Smooth muscle cell (in vitro differentiated cells): ENCODE measurements at regions not wholly inside any gene's neighbourhood (a gene's known extent, or its start where the extent isn't known, plus 50 kb on each side); places are given as distances from the start of the nearest gene placed in this dataset.

ENCODE experiments used
- DNase-seq: peaks from one replicate; lab custom pipeline; 2025; ENCODE audit not compliant: unreplicated experiment; lab: John Stamatoyannopoulos, UW
- H2AFZ ChIP-seq: fragments of 200-600 bp; sonication (generic); 2 replicates; pipeline ENCODE4 v1.6.0; 2016; ENCODE audit warnings: antibody characterized with exemption, low read depth, mild to moderate bottlenecking
- H3F3A ChIP-seq: fragments of 200-600 bp; sonication (generic); 2 replicates; pipeline ENCODE4 v1.6.0; 2017; ENCODE audit warnings: antibody characterized with exemption, low read depth
- H3K27ac ChIP-seq: fragments of 200-600 bp; sonication (generic); 2 replicates; pipeline ENCODE4 v1.5.1; 2016; ENCODE audit warnings: low read depth, mild to moderate bottlenecking
- H3K27me3 ChIP-seq: fragments of 200-600 bp; sonication (generic); 2 replicates; pipeline ENCODE4 v1.6.1; 2016; ENCODE audit warnings: low read depth, mild to moderate bottlenecking
- H3K36me3 ChIP-seq: fragments of 200-600 bp; sonication (generic); 2 replicates; pipeline ENCODE4 v1.5.1; 2016; ENCODE audit warnings: low read depth
- H3K4me1 ChIP-seq: fragments of 200-600 bp; sonication (generic); 2 replicates; pipeline ENCODE4 v1.5.1; 2016; ENCODE audit warnings: low read depth
- H3K4me2 ChIP-seq: fragments of 200-600 bp; sonication (generic); 2 replicates; pipeline ENCODE4 v1.6.0; 2016; ENCODE audit warnings: mild to moderate bottlenecking
- H3K4me3 ChIP-seq: fragments of 200-600 bp; sonication (generic); 2 replicates; pipeline ENCODE4 v1.5.1; 2016; ENCODE audit warnings: mild to moderate bottlenecking
- H3K79me2 ChIP-seq: fragments of 200-600 bp; sonication (generic); 2 replicates; pipeline ENCODE4 v1.6.0; 2016; ENCODE audit warnings: low read depth, mild to moderate bottlenecking
- H3K9ac ChIP-seq: fragments of 200-600 bp; sonication (generic); 2 replicates; pipeline ENCODE4 v1.6.0; 2016; ENCODE audit warnings: low read depth
- H3K9me3 ChIP-seq: fragments of 200-600 bp; sonication (generic); replicated peaks from 2 replicates; pipeline ENCODE4 v1.5.1; 2016; ENCODE audit warnings: low read depth
- H4K20me1 ChIP-seq: fragments of 200-600 bp; sonication (generic); 2 replicates; pipeline ENCODE4 v1.6.0; 2016; ENCODE audit warnings: low read depth
- WGBS: methylation state at CpG from one replicate; pipeline ENCODE4 v1.1.7; 2016; ENCODE audit warnings: low lambda C conversion rate; 5-methylcytosine and 5-hydroxymethylcytosine counted together
- TF ChIP-seq, protein P1 (sequence below): fragments of 200-600 bp; sonication (generic); IDR thresholded peaks from 2 replicates; pipeline ENCODE4 v1.5.1; 2017; ENCODE audit warnings: borderline replicate concordance, mild to moderate bottlenecking, antibody characterized with exemption; ENCODE audit not compliant: insufficient read depth, poor library complexity, severe bottlenecking

DNA sequence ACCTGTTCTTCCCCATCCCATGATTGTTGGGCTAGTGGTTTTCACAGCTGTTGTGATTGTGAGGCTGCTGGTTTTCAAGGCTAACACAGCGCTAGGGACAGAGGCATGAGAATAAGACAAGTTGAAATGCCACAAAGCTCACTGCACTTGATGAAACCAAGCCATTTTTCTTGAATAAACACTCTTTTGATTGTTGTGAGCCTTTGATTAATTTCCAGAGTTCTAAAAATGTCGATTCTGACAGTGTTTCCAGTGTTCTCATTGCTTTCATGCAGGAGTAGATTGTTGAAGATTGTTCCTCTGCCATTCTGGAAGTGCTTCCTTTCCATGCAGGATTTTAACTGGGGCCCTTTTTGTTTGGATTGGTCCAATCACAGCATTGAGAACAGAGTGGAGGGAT is 134.9 kb upstream of the GRIK3 start:
- Histone ChIP-seq H2AFZ (no peak overlapping the region), H3K36me3 (no peaks in the 10 kb centered on the region), H3K27me3 (no peaks in the 10 kb centered on the region), H3F3A (no peaks in the 10 kb centered on the region), H3K4me1 (no peaks in the 10 kb centered on the region), H3K79me2 (no peaks in the 10 kb centered on the region), H4K20me1 (no peaks in the 10 kb centered on the region), H3K4me3 (no peak overlapping the region), H3K9ac (no peak overlapping the region), H3K4me2 (no peak overlapping the region), H3K27ac (no peak overlapping the region), H3K9me3 (no peaks in the 10 kb centered on the region)
- WGBS: 78% methylated on average over 2 of the region's 2 CpGs
- TF ChIP-seq, protein P1, sequence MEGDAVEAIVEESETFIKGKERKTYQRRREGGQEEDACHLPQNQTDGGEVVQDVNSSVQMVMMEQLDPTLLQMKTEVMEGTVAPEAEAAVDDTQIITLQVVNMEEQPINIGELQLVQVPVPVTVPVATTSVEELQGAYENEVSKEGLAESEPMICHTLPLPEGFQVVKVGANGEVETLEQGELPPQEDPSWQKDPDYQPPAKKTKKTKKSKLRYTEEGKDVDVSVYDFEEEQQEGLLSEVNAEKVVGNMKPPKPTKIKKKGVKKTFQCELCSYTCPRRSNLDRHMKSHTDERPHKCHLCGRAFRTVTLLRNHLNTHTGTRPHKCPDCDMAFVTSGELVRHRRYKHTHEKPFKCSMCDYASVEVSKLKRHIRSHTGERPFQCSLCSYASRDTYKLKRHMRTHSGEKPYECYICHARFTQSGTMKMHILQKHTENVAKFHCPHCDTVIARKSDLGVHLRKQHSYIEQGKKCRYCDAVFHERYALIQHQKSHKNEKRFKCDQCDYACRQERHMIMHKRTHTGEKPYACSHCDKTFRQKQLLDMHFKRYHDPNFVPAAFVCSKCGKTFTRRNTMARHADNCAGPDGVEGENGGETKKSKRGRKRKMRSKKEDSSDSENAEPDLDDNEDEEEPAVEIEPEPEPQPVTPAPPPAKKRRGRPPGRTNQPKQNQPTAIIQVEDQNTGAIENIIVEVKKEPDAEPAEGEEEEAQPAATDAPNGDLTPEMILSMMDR: no peak
- no peak for DNase-seq

DNA sequence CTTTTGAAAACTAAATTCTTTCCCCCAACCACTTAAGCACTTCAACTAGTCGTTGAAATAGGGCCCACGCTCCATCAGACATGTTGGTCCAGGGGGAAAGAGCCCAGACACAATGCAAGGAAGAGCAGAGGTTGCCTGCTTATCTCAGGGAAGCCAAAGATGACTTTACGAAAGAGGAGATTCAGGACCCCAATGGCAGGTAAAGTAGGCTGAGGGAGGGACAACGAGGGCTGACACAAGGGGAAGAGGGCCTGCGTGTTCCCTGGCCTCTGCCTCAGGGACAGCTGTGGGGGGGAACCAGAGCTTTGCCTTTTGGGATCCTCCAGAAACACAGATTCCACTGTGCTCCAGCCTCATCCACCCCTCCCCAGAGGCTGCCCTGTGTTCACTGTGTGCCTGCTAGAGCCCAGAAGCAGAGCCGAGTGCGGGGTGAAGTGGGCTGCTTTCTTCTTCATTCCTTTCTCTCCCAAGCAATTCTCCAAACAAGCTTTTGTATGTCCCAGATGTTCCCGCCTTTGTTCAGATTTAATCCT is 135.5 kb upstream of the GRIK3 start:
- no peaks in the 10 kb centered on the region for H3K79me2 ChIP-seq
- no peaks in the 10 kb centered on the region for H4K20me1 ChIP-seq
- H3F3A ChIP-seq: no peaks in the 10 kb centered on the region
- H2AFZ ChIP-seq: no peak overlapping the region
- 92% methylated on average over 8 of the region's 8 CpGs for WGBS
- H3K9ac ChIP-seq: no peak overlapping the region
- H3K4me3 ChIP-seq: no peak overlapping the region
- H3K4me1 ChIP-seq: no peaks in the 10 kb centered on the region
- H3K9me3 ChIP-seq: no peaks in the 10 kb centered on the region
- H3K4me2 ChIP-seq: no peak overlapping the region
- TF ChIP-seq, protein P1: no peak
- H3K36me3 ChIP-seq: no peaks in the 10 kb centered on the region
- H3K27me3 ChIP-seq: no peaks in the 10 kb centered on the region
- H3K27ac ChIP-seq: no peak overlapping the region
- DNase-seq: no peak

DNA sequence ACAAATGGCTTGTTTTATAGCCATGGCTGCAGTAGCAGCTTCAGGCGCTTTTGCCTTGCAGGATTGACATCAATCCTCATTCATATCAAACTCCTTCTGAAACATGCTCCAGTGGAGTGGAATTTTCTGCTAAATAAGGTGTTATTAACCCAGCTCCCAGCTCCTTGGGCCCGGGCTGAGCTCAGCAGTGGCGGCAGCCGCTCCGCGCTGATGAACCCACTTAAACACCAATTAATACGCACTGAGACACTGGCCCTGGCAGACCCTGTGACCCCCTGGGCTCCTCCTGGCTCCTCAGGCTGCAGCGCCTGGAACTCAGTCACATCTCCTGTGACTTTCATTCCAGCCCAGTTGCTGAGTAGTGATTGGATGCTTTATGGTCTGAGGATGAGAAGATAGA is 137.4 kb upstream of the GRIK3 start:
- H3K9me3 ChIP-seq: no peaks in the 10 kb centered on the region
- H4K20me1 ChIP-seq: no peaks in the 10 kb centered on the region
- H3K79me2 ChIP-seq: no peaks in the 10 kb centered on the region
- 91% methylated on average over 8 of the region's 8 CpGs for WGBS
- no peak overlapping the region for H3K9ac ChIP-seq
- TF ChIP-seq, protein P1: no peak
- no peak overlapping the region for H3K27ac ChIP-seq
- no peak overlapping the region for H3K4me2 ChIP-seq
- H3K4me1 ChIP-seq: no peaks in the 10 kb centered on the region
- H3F3A ChIP-seq: no peaks in the 10 kb centered on the region
- no peaks in the 10 kb centered on the region for H3K27me3 ChIP-seq
- H3K4me3 ChIP-seq: no peak overlapping the region
- H3K36me3 ChIP-seq: no peaks in the 10 kb centered on the region
- DNase-seq: no peak
- H2AFZ ChIP-seq: no peak overlapping the region

DNA sequence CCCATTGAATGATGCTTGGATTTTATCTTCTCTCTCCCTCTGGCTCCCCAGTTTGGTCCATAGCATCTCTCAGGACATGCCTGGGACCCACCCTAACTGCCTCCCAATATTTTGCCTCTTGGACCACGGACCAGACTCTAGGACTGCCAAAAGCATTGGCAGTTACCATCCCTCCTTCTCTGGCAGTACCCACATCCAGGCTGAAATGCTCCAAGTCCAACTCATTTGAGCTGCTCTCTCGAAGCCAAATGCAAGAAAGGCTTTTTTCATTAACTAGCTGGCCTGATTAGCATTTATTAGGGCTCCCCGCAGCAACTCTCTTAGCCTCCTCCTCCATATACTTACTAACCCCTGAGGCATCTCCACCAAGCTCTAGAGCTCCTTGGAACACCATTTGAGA is 140.0 kb upstream of the GRIK3 start:
- TF ChIP-seq, protein P1: no peak
- 83% methylated on average over 3 of the region's 3 CpGs for WGBS
- Histone ChIP-seq H3K9ac (no peak overlapping the region), H3K4me1 (no peaks in the 10 kb centered on the region), H2AFZ (no peak overlapping the region), H3K36me3 (no peaks in the 10 kb centered on the region), H3K27ac (no peak overlapping the region), H3K4me2 (no peak overlapping the region), H3K79me2 (no peaks in the 10 kb centered on the region), H3K27me3 (no peaks in the 10 kb centered on the region), H3K4me3 (no peak overlapping the region), H4K20me1 (no peaks in the 10 kb centered on the region), H3K9me3 (no peaks in the 10 kb centered on the region), H3F3A (no peaks in the 10 kb centered on the region)
- DNase-seq: no peak
